ENCODE measurements at regions not wholly inside any gene's neighbourhood (a gene's known extent, or its start where the extent isn't known, plus 50 kb on each side); places are given as distances from the start of the nearest gene placed in this dataset.

GRCh38 chr5:98492258-98492657 is 281.2 kb upstream of the RGMB start:
- Histone ChIP-seq H2AFZ (ENCODE audit: insufficient read depth, low read depth, low read length, poor library complexity, severe bottlenecking) (no peak overlapping the region), H3K4me2 (replicated peaks; ENCODE audit: extremely low read depth, low read length, poor library complexity, severe bottlenecking) (no peak overlapping the region), H3K79me2 (ENCODE audit: insufficient read depth, low read length) (no peaks in the 10 kb centered on the region), H3K9ac (ENCODE audit: insufficient read depth, low read length, poor library complexity, severe bottlenecking) (no peak overlapping the region), H3K4me1 (ENCODE audit: control insufficient read depth in 1 of 2, insufficient read depth in 2 of 2, low read length in 2 of 2) (no peaks in the 10 kb centered on the region), H3K36me3 (replicated peaks in 1 of 2; ENCODE audit: control insufficient read depth in 1 of 2, insufficient read depth in 2 of 2, low read length in 2 of 2) (no peaks in the 10 kb centered on the region), H3K27ac (ENCODE audit: low read depth in 1 of 2, low read length in 2 of 2) (no peak overlapping the region), H3K9me3 (replicated peaks in 1 of 2; ENCODE audit: control insufficient read depth in 1 of 2, insufficient read depth in 1 of 2, low read length in 2 of 2) (peaks cover 12 to 17% of the 10 kb centered on the region in 2 donors), H3K27me3 (ENCODE audit: control insufficient read depth in 2 of 2, insufficient read depth in 2 of 2, low read length in 2 of 2) (no peaks in the 10 kb centered on the region), H4K20me1 (ENCODE audit: insufficient read depth, low read length) (no peaks in the 10 kb centered on the region), H3K4me3 (replicated peaks in 1 of 3; ENCODE audit: low read depth in 2 of 3, low read length in 3 of 3) (no peak overlapping the region)
- WGBS (ENCODE audit: insufficient coverage) = 67% methylated on average over 1 of the region's 1 CpG
- H3K9me3 Mint-ChIP-seq = peaks cover 2 to 18% (median 9%) of the 10 kb centered on the region in 7 donors
- H3K27ac Mint-ChIP-seq = peak overlapping the region in 1 of 7 donors; percentile 26
- H3K36me3 Mint-ChIP-seq = no peaks in the 10 kb centered on the region
- intact Hi-C loops (cut with micrococcal nuclease) = no loop called here
- H3K4me1 Mint-ChIP-seq = no peaks in the 10 kb centered on the region
- H3K4me3 Mint-ChIP-seq = no peak overlapping the region
- TF ChIP-seq CTCF (IDR thresholded peaks at IDR 0.05) = no peak
- peaks cover 0 to 4% (median 0%) of the 10 kb centered on the region in 3 donors for H3K27me3 Mint-ChIP-seq (ENCODE audit: low read depth in 3 of 3)
- DNase-seq = no peak

GRCh38 chr5:98497418-98497817 is 276.0 kb upstream of the RGMB start:
- H3K4me1 ChIP-seq (ENCODE audit: control insufficient read depth in 1 of 2, insufficient read depth in 2 of 2, low read length in 2 of 2) = no peaks in the 10 kb centered on the region
- H4K20me1 ChIP-seq (ENCODE audit: insufficient read depth, low read length) = no peaks in the 10 kb centered on the region
- H3K4me1 Mint-ChIP-seq = no peaks in the 10 kb centered on the region
- peaks cover 0 to 6% (median 2%) of the 10 kb centered on the region in 7 donors for H3K9me3 Mint-ChIP-seq
- H3K27ac ChIP-seq (ENCODE audit: low read depth in 1 of 2, low read length in 2 of 2) = no peak overlapping the region
- H3K36me3 Mint-ChIP-seq = no peaks in the 10 kb centered on the region
- DNase-seq = no peak
- H3K4me3 ChIP-seq (replicated peaks in 1 of 3; ENCODE audit: low read depth in 2 of 3, low read length in 3 of 3) = no peak overlapping the region
- no peak for TF ChIP-seq CTCF (IDR thresholded peaks at IDR 0.05)
- H3K36me3 ChIP-seq (replicated peaks in 1 of 2; ENCODE audit: control insufficient read depth in 1 of 2, insufficient read depth in 2 of 2, low read length in 2 of 2) = no peaks in the 10 kb centered on the region
- intact Hi-C loops (cut with micrococcal nuclease) = no loop called here
- no peak overlapping the region for H3K4me2 ChIP-seq (replicated peaks; ENCODE audit: extremely low read depth, low read length, poor library complexity, severe bottlenecking)
- H3K27ac Mint-ChIP-seq = no peak overlapping the region
- no peaks in the 10 kb centered on the region for H3K27me3 ChIP-seq (ENCODE audit: control insufficient read depth in 2 of 2, insufficient read depth in 2 of 2, low read length in 2 of 2)
- no peaks in the 10 kb centered on the region for H3K27me3 Mint-ChIP-seq (ENCODE audit: low read depth in 3 of 3)
- H3K9me3 ChIP-seq (replicated peaks in 1 of 2; ENCODE audit: control insufficient read depth in 1 of 2, insufficient read depth in 1 of 2, low read length in 2 of 2) = peaks cover 1 to 3% of the 10 kb centered on the region in 2 donors
- no peaks in the 10 kb centered on the region for H3K79me2 ChIP-seq (ENCODE audit: insufficient read depth, low read length)
- H3K9ac ChIP-seq (ENCODE audit: insufficient read depth, low read length, poor library complexity, severe bottlenecking) = no peak overlapping the region
- no peak overlapping the region for H2AFZ ChIP-seq (ENCODE audit: insufficient read depth, low read depth, low read length, poor library complexity, severe bottlenecking)
- WGBS (ENCODE audit: insufficient coverage) = no CpG with 5 or more reads among the region's 1 CpG
- no peak overlapping the region for H3K4me3 Mint-ChIP-seq
